ENCODE measurements at regions not wholly inside any gene's neighbourhood (a gene's known extent, or its start where the extent isn't known, plus 50 kb on each side); places are given as distances from the start of the nearest gene placed in this dataset.

DNA sequence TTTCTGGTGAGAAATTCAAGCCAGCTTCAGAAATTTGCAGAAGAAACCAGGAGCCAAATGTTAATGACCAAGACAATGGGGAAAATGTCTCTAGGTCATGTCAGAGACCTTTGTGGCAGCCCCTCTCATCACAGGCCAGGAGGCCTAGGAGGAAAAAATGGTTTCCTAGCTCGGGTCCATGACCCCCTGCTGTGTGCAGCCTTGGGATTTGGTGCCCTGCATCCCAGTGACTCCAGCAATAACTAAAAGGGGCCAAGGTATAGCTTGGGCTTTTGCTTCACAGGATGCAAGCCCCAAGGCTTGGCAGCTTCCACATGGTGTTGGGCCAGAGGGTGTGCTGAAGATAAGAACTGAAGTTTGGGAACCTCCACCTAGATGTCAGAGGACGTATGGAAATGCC lies 814.7 kb upstream of the SLIT2 start:
- TF ChIP-seq, protein P1, sequence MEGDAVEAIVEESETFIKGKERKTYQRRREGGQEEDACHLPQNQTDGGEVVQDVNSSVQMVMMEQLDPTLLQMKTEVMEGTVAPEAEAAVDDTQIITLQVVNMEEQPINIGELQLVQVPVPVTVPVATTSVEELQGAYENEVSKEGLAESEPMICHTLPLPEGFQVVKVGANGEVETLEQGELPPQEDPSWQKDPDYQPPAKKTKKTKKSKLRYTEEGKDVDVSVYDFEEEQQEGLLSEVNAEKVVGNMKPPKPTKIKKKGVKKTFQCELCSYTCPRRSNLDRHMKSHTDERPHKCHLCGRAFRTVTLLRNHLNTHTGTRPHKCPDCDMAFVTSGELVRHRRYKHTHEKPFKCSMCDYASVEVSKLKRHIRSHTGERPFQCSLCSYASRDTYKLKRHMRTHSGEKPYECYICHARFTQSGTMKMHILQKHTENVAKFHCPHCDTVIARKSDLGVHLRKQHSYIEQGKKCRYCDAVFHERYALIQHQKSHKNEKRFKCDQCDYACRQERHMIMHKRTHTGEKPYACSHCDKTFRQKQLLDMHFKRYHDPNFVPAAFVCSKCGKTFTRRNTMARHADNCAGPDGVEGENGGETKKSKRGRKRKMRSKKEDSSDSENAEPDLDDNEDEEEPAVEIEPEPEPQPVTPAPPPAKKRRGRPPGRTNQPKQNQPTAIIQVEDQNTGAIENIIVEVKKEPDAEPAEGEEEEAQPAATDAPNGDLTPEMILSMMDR (conservative IDR thresholded peaks at IDR 0.05 in 1 of 2, IDR thresholded peaks at IDR 0.05 in 1 of 2; ENCODE audit: extremely low read depth in 1 of 2, insufficient read depth in 1 of 2, low read depth in 1 of 2, low read length in 2 of 2) = no peak
- no peak for TF ChIP-seq EZH2 (IDR thresholded peaks at IDR 0.05; ENCODE audit: borderline replicate concordance, low read length)
